MV-4-11 (cell line): ENCODE measurements at regions not wholly inside any gene's neighbourhood (a gene's known extent, or its start where the extent isn't known, plus 50 kb on each side); places are given as distances from the start of the nearest gene placed in this dataset.

Experiments used
- DNase-seq: peaks from one replicate; lab custom pipeline; 2025; lab: John Stamatoyannopoulos, UW

- DNase-seq: no peak
Observed at GRCh38 chr7:50166997-50167965, 74.2 kb upstream of the ZPBP start.

GRCh38 chr7:50164559-50165170 lies 71.6 kb upstream of the ZPBP start:
- DNase-seq: no peak

DNA sequence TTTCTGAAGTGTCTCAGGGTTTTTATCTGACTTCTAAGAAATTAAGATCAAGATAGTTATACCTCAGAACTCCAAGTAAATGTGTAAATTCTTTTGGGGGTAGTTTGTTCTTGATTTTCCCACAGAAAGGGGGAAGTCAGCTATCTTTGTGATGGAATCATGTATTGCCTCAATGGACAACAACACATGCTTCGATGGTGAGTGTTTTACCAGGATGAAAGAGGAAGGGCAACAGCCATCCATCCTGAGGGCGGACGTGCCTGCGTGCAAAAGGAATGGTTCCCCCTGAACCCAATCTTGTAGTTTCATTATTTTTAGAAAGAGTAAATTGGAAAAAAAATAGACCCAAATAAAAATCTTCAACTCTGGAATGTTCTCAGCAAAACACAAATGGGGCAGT lies 67.2 kb upstream of the ZPBP start:
- DNase-seq: peak; percentile 50

- DNase-seq: no peak
Observed at GRCh38 chr7:50159154-50159553, 66.1 kb upstream of the ZPBP start.

DNA sequence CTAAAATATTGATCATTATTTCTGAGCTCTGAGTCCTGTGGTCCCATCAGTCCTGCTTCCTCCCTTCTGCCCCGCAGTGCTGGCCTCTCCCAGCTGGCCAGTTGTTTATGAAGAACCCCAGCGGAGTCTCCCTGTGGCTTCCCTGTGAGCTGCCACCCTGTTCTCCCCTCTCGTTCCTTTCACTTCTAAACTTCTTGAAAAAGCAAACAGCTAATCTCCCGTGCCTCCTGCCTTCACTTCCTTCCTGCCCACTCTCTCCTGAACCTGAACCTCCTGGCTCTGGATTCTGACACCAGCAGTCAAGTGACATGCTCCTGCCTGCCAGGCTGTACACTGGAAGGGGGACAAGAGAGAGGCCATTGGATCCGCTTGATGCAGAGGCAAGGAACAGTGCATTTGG lies 63.7 kb upstream of the ZPBP start:
- DNase-seq: no peak

DNA sequence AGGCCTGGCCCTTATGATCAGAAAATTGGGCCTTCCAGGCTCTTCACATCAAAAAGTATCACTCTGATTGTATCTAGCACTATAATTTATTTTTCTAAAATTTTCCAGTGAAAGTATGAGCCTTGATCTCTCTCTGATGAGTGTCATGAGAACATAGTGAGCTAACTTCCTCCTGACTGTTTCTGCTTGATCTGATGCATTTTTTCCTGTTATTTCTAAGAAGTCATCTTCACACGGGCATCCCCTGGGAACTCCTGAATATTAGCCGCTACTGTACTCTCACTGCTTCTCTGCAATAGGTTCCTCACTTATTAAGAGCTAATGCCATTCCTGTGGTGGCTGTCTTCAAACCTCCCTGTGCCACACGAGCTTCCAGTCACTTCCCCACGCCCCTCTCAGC lies 63.1 kb upstream of the ZPBP start:
- no peak for DNase-seq

DNA sequence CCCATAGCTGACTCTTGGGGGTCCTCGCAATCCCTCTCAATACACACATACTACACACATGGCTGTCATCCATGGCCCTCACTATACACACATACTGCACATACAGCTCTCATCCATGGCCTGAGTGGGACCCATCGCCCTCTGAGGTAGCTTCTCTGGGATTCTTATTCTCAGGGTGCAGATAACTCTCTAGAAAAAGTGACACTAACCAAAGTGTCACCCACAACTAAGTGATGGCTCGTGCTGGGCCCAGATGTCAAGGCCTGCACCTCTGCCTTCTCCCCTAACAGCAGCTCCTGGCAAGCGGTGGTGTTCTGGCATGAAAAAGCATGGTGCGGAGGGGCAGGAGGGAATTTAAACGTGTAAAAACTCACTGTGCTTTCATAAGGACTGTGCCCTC lies 62.7 kb upstream of the ZPBP start:
- DNase-seq: no peak

DNA sequence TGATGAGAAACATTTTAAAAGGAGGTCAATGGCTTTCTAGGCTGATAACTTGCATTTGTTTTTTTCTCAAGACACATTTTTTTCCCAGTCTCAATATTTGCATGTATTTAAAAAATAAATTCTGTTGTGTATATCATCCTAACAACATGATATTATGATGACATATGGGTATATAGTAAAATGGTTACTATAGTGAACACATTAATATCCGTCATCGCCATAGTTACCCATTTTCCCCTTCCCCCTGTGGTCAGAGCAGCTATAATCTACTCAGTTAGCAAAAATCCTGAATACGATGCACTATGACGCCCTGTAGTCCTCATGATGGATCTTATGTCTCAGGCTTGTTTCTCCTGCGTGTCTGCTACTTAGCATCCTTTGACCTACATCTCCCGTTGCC lies 60.9 kb upstream of the ZPBP start:
- DNase-seq: no peak

DNA sequence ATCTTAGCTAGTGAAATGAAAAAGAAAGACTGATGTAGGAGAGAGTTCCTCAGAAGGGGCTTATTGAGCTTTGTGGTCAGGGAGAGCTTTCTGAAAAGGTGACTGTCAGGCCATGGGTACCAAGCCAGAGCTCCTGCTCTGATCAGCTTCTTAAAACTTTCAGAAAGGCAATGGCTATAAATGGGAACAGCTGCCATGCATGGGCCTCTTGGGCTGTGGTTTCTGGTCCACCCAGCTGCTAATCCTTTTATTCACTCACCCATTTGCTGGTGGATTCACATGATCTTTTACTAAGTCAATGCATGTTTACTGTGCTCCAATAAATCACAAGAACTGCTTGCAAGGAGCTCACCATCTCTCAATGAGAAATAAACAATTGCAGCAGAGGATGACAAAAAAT lies 60.1 kb upstream of the ZPBP start:
- DNase-seq: peak; percentile 78

DNA sequence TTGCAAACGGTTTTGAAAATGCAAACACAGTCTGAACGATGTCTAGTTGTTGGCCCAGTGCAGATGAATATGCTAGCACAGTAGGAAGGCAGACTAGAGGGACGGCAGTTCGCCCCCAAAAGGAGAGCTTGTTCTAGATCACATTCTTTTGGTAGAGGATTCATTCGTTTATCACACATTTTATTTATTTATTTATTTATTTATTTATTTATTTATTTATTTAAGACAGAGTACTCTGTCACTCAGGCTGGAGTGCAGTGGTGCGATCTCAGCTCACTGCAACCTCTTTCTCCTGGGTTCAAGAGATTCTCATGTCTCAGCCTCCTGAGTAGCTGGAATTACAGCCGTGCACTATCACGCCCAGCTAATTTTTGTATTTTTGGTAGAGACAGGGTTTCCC lies 59.4 kb upstream of the ZPBP start:
- no peak for DNase-seq

- DNase-seq: no peak
Observed at GRCh38 chr7:50151661-50152060, 58.6 kb upstream of the ZPBP start.

DNA sequence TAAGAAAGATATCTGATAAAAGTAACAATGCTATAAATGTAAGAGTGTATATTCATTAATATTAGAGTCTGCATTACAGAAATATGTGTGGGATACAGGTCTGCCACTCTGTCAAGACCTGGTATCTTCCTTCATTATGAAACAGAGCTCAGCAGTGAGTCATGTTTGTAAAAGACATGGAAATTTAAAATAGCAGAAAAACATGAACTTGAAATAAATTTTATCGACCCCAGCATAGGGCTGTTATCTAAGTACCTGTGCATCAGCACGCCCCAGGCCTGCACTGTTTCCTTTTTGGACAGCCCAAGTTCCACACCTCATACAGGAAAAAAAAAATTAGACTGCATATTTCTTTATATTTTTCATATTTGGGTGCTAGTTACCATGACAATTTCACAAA lies 58.0 kb upstream of the ZPBP start:
- no peak for DNase-seq

DNA sequence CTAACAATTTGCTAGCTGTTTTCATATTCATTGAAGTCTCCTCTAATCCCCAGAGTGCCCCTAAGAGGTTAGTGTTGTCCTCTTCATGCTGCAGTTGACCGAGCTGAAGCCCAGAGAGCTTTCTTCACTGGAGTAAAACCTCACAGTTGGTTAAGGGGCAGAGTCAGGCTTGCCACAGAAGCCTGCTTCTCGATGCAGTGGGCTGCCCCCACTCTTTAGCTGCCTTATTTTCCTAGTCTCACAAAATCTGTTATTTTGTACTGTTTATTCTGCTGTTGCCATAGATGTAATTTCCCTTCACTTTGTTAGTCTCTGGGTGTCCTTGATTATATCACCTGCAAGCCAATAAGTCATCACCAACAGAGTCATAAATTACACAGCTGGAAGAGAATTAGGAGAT lies 56.3 kb upstream of the ZPBP start:
- DNase-seq: no peak

DNA sequence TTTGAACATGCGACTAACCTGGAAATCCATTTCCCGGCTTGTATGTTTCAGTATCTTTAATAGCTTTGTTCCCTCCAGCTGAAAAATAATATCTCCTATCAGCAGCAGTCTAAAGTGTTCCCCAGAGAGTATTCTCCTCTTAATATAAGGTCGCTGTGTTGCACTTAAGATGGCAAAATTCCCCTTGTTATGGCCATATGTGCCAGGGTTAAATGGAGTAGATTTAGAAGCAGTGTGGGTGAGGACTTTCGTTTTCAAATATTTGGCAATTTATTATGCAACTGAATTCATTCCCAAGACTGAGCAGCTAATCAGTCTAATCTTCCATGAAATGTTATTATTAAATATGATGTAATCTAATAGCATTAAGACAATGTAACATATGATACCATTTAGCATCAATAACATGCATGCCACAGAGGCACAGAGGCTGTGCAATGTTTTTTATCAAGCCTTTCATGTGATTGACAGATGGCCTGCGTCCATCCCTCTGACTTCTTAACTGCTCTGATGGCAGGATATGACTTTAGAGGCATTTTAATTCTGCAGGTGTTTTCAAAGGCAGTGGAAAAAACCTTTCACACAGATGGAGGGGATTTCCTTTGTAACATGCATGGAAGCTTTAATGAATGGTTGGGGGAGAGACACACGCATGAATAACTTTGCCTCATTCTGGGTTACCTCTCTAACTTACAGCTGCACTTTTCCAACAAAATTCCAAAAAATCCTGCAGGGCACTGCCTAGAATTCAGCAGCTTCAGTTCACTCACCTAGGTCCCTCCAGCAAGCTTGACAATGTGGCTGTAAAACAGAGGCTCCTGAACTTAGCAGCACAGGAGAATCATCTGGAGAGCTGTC lies 55.1 kb upstream of the ZPBP start:
- DNase-seq: no peak

- no peak for DNase-seq
Observed at GRCh38 chr7:50146692-50147091, 53.6 kb upstream of the ZPBP start.

GRCh38 chr7:50145801-50146338 lies 52.8 kb upstream of the ZPBP start:
- no peak for DNase-seq

DNA sequence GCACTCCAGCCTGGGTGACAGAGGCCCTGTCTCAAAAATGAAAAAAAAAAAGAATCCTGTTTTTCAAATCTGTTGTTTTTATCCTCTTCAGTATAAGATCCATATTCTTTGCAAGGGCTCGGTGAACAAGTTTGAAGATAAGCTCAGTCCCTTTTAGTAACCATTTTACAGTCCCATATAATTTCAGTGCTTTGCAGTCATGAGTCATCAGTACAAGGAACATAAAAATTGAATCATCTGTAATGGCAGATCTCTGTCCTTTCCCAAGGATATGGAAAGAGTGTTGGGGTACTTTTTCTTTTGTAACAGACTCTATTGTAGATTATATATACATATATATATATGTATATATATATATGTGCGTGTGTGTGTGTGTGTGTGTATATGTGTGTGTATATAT lies 52.2 kb upstream of the ZPBP start:
- DNase-seq: no peak
